Suprapubic skin (tissue), 4 donors: ENCODE measurements at regions not wholly inside any gene's neighbourhood (a gene's known extent, or its start where the extent isn't known, plus 50 kb on each side); places are given as distances from the start of the nearest gene placed in this dataset.

Experiments used
- DNase-seq, 2 donors: peaks; one replicate each; pipeline ENCODE4 v3.0.0-alpha.2; 2019; ENCODE audit warnings: low spot score in 2 of 2
- H3K27ac ChIP-seq: fragments of 200-600 bp; sonication (generic); one replicate; pipeline ENCODE4 v1.5.1; 2019
- H3K27me3 ChIP-seq: fragments of 200-600 bp; sonication (generic); one replicate; pipeline ENCODE4 v1.5.1; 2019
- H3K36me3 ChIP-seq: fragments of 200-600 bp; sonication (generic); one replicate; pipeline ENCODE4 v1.5.1; 2019
- H3K4me1 ChIP-seq: fragments of 200-600 bp; sonication (generic); one replicate; pipeline ENCODE4 v1.5.1; 2019
- H3K4me3 ChIP-seq: fragments of 200-600 bp; sonication (generic); one replicate; pipeline ENCODE4 v1.5.1; 2019; ENCODE audit warnings: mild to moderate bottlenecking
- H3K9me3 ChIP-seq: fragments of 200-600 bp; sonication (generic); one replicate; pipeline ENCODE4 v1.5.1; 2019
- EP300 ChIP-seq: sonication (generic); formaldehyde crosslinking; IDR thresholded peaks from one replicate; pipeline ENCODE4 v1.6.1; 2017; ENCODE audit warnings: antibody characterized with exemption
- POLR2A ChIP-seq, 2 donors: fragments of 450-650 bp; IDR thresholded peaks; one replicate each; pipeline ENCODE4 v1.6.1; 2017; ENCODE audit warnings: antibody characterized with exemption in 2 of 2, mild to moderate bottlenecking in 2 of 2, moderate library complexity in 2 of 2
- POLR2AphosphoS5 ChIP-seq, 3 donors: sonication (generic); formaldehyde crosslinking; IDR thresholded peaks; one replicate each; pipeline ENCODE4 v1.6.1; 2017; ENCODE audit warnings: antibody characterized with exemption in 3 of 3
- WGBS: methylation state at CpG from one replicate; pipeline ENCODE4 v1.1.5; 2018; 5-methylcytosine and 5-hydroxymethylcytosine counted together
- TF ChIP-seq, protein P1 (sequence below), 2 donors: fragments of 200-600 bp in 1 of 2; fragments of 450-650 bp in 1 of 2; sonication (generic) in 1 of 2; IDR thresholded peaks; one replicate each; pipeline ENCODE4 v1.5.1; 2016 to 2019; ENCODE audit warnings: antibody characterized with exemption in 2 of 2, mild to moderate bottlenecking in 1 of 2, moderate library complexity in 1 of 2

DNA sequence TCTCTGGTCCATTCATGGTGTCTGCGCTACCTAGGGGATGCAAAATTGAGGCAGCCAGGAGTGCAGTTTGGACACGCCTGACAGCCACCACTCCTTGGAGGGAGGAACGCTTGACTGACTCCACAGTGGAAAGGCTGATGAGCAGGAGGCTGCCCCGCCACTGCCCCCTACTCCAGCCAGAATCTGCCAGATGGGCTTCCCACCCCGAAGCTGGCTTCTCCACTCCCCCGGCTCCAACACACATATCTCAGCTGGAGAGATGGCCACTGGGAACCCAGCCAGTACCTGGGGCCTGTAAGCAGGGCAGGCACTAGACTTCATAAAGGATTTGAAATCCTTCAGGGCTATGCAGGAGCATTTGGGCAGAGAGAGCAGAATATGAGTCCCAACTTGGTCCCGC, 51.4 kb upstream of the BLCAP start:
- WGBS: 78% methylated on average over 7 of the region's 7 CpGs

DNA sequence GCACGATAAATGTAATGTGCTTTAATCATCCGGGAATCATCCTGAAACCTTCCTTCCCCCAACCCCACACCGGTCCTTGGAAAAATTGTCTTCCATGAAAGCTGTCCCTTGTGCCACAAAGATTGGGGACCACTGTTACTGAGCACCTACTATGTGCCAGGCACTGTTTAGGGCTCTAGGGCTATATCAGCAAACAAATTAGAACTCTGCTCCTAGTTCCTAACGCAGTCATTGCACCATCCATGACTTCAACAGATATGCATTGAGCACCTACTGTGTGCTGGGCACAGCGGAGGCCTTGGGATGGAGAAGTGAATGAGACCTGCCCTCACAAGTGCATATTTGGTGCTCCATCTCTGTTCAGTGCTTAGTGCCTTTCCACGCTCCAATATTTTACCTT, 50.3 kb upstream of the BLCAP start:
- TF ChIP-seq, protein P1, sequence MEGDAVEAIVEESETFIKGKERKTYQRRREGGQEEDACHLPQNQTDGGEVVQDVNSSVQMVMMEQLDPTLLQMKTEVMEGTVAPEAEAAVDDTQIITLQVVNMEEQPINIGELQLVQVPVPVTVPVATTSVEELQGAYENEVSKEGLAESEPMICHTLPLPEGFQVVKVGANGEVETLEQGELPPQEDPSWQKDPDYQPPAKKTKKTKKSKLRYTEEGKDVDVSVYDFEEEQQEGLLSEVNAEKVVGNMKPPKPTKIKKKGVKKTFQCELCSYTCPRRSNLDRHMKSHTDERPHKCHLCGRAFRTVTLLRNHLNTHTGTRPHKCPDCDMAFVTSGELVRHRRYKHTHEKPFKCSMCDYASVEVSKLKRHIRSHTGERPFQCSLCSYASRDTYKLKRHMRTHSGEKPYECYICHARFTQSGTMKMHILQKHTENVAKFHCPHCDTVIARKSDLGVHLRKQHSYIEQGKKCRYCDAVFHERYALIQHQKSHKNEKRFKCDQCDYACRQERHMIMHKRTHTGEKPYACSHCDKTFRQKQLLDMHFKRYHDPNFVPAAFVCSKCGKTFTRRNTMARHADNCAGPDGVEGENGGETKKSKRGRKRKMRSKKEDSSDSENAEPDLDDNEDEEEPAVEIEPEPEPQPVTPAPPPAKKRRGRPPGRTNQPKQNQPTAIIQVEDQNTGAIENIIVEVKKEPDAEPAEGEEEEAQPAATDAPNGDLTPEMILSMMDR (IDR thresholded peaks at IDR 0.05): no peak
- TF ChIP-seq EP300: no peak
- TF ChIP-seq POLR2AphosphoS5 (IDR thresholded peaks at IDR 0.05): no peak
- no peak for TF ChIP-seq POLR2A (IDR thresholded peaks at IDR 0.05)

More for the DNA sequence above, 51.4 kb upstream of the BLCAP start:
- Histone ChIP-seq H3K27me3 (peaks cover 30% of the 10 kb centered on the region), H3K4me1 (no peaks in the 10 kb centered on the region), H3K36me3 (no peaks in the 10 kb centered on the region), H3K9me3 (no peaks in the 10 kb centered on the region), H3K27ac (no peak overlapping the region), H3K4me3 (no peak overlapping the region)
- no peak for DNase-seq
- TF ChIP-seq POLR2AphosphoS5 (IDR thresholded peaks at IDR 0.05) (no peak), EP300 (no peak), POLR2A (IDR thresholded peaks at IDR 0.05) (no peak)
- TF ChIP-seq, protein P1 (IDR thresholded peaks at IDR 0.05): no peak

More for the DNA sequence above, 50.3 kb upstream of the BLCAP start:
- no peak for DNase-seq
- no peaks in the 10 kb centered on the region for H3K36me3 ChIP-seq
- no peak overlapping the region for H3K27ac ChIP-seq
- no peaks in the 10 kb centered on the region for H3K9me3 ChIP-seq
- no peaks in the 10 kb centered on the region for H3K4me1 ChIP-seq
- 76% methylated on average over 6 of the region's 6 CpGs for WGBS
- peaks cover 37% of the 10 kb centered on the region for H3K27me3 ChIP-seq
- H3K4me3 ChIP-seq: no peak overlapping the region
